Muscle layer of colon (tissue), 2 donors: ENCODE measurements at regions not wholly inside any gene's neighbourhood (a gene's known extent, or its start where the extent isn't known, plus 50 kb on each side); places are given as distances from the start of the nearest gene placed in this dataset.

Source experiments
- H3K27ac ChIP-seq: one replicate; pipeline ENCODE4 v1.7.0; 2013; ENCODE audit warnings: low read depth, mild to moderate bottlenecking, low read length, moderate library complexity
- H3K27me3 ChIP-seq, 2 donors: one replicate each; pipeline ENCODE4 v1.7.0; 2013; ENCODE audit warnings: low read length in 2 of 2, mild to moderate bottlenecking in 2 of 2; ENCODE audit not compliant: insufficient read depth in 2 of 2, control insufficient read depth in 1 of 2
- H3K36me3 ChIP-seq: one replicate; pipeline ENCODE4 v1.7.0; 2013; ENCODE audit warnings: mild to moderate bottlenecking, low read length; ENCODE audit not compliant: insufficient read depth
- H3K4me1 ChIP-seq: one replicate; pipeline ENCODE4 v1.7.0; 2013; ENCODE audit warnings: mild to moderate bottlenecking, low read length; ENCODE audit not compliant: insufficient read depth
- H3K4me3 ChIP-seq, 2 donors: one replicate each; pipeline ENCODE4 v1.7.0; 2013; ENCODE audit warnings: low read length in 2 of 2, low read depth in 1 of 2, mild to moderate bottlenecking in 1 of 2, moderate library complexity in 1 of 2
- H3K9ac ChIP-seq: one replicate; pipeline ENCODE4 v1.7.0; 2013; ENCODE audit warnings: low read length
- H3K9me3 ChIP-seq: one replicate; pipeline ENCODE4 v1.7.0; 2013; ENCODE audit warnings: mild to moderate bottlenecking, low read length
- donor health status: abdominal sarcoma.
- donor health status: Adenocarcinoma of cecum.

- Histone ChIP-seq H3K4me1 (no peaks in the 10 kb centered on the region), H3K4me3 (no peak overlapping the region), H3K27ac (no peak overlapping the region), H3K36me3 (no peaks in the 10 kb centered on the region), H3K27me3 (peaks cover 0 to 6% of the 10 kb centered on the region in 2 donors), H3K9ac (no peak overlapping the region), H3K9me3 (no peaks in the 10 kb centered on the region)
Measured at GRCh38 chr1:23614032-23614660, 54.8 kb upstream of the ID3 start.

- H3K27me3 ChIP-seq = peaks cover 0 to 1% of the 10 kb centered on the region in 2 donors
- H3K9me3 ChIP-seq = no peaks in the 10 kb centered on the region
- H3K27ac ChIP-seq = no peak overlapping the region
- H3K4me1 ChIP-seq = no peaks in the 10 kb centered on the region
- H3K4me3 ChIP-seq = no peak overlapping the region
- H3K36me3 ChIP-seq = no peaks in the 10 kb centered on the region
- no peak overlapping the region for H3K9ac ChIP-seq
Measured at GRCh38 chr1:23613191-23614031, 54.1 kb upstream of the ID3 start.

- no peak overlapping the region for H3K27ac ChIP-seq
- no peak overlapping the region for H3K9ac ChIP-seq
- no peaks in the 10 kb centered on the region for H3K9me3 ChIP-seq
- H3K4me3 ChIP-seq = no peak overlapping the region
- H3K4me1 ChIP-seq = no peaks in the 10 kb centered on the region
- no peaks in the 10 kb centered on the region for H3K27me3 ChIP-seq
- H3K36me3 ChIP-seq = no peaks in the 10 kb centered on the region
Measured at GRCh38 chr1:23611601-23612327, 52.5 kb upstream of the ID3 start.

GRCh38 chr1:23610677-23611076 is 51.4 kb upstream of the ID3 start:
- no peaks in the 10 kb centered on the region for H3K36me3 ChIP-seq
- no peaks in the 10 kb centered on the region for H3K9me3 ChIP-seq
- no peaks in the 10 kb centered on the region for H3K4me1 ChIP-seq
- H3K27ac ChIP-seq = no peak overlapping the region
- no peak overlapping the region for H3K4me3 ChIP-seq
- H3K27me3 ChIP-seq = no peaks in the 10 kb centered on the region
- no peak overlapping the region for H3K9ac ChIP-seq

GRCh38 chr1:23609971-23610370 is 50.7 kb upstream of the ID3 start:
- Histone ChIP-seq H3K9me3 (no peaks in the 10 kb centered on the region), H3K4me3 (no peak overlapping the region), H3K9ac (no peak overlapping the region), H3K36me3 (no peaks in the 10 kb centered on the region), H3K27me3 (no peaks in the 10 kb centered on the region), H3K27ac (no peak overlapping the region), H3K4me1 (no peaks in the 10 kb centered on the region)
